ENCODE measurements at regions not wholly inside any gene's neighbourhood (a gene's known extent, or its start where the extent isn't known, plus 50 kb on each side); places are given as distances from the start of the nearest gene placed in this dataset.
"Not testable (repeated sequence)": the region's sequence is repeated elsewhere in the genome, so short reads cannot be mapped to it uniquely, and the experiment has no call there.

- not testable (repeated sequence) for DNase-seq
Measured at GRCh38 chr16:29297144-29297808, 109.2 kb downstream of the NPIPB11 start.

- not testable (repeated sequence) for DNase-seq
Measured at GRCh38 chr16:29296176-29296575, 110.3 kb downstream of the NPIPB11 start.

GRCh38 chr16:29294951-29295795 lies 111.3 kb downstream of the NPIPB11 start:
- not testable (repeated sequence) for DNase-seq

- not testable (repeated sequence) for DNase-seq
Measured at GRCh38 chr16:29294400-29294933, 112.0 kb downstream of the NPIPB11 start.

GRCh38 chr16:29293545-29293944 lies 113.0 kb downstream of the NPIPB11 start:
- DNase-seq: not testable (repeated sequence)

GRCh38 chr16:29292952-29293471 lies 113.5 kb downstream of the NPIPB11 start:
- DNase-seq: not testable (repeated sequence)

- DNase-seq: not testable (repeated sequence)
Measured at GRCh38 chr16:29291329-29292271, 114.9 kb downstream of the NPIPB11 start.

GRCh38 chr16:29290631-29291247 lies 115.8 kb downstream of the NPIPB11 start:
- peak in 12 of 56 donors; percentile 4 to 75 (median 32) for DNase-seq

GRCh38 chr16:29289516-29290239 lies 116.8 kb downstream of the NPIPB11 start:
- DNase-seq: not testable (repeated sequence)

GRCh38 chr16:29288711-29289474 lies 117.6 kb downstream of the NPIPB11 start:
- not testable (repeated sequence) for DNase-seq

GRCh38 chr16:29287871-29288535 lies 118.5 kb downstream of the NPIPB11 start:
- not testable (repeated sequence) for DNase-seq

GRCh38 chr16:29287246-29287645 lies 119.3 kb downstream of the NPIPB11 start:
- DNase-seq: not testable (repeated sequence)

- DNase-seq: not testable (repeated sequence)
Measured at GRCh38 chr16:29286796-29287195, 119.7 kb downstream of the NPIPB11 start.

- DNase-seq: not testable (repeated sequence)
Measured at GRCh38 chr16:29286161-29286560, 120.3 kb downstream of the NPIPB11 start.

GRCh38 chr16:29285151-29285885 lies 121.2 kb downstream of the NPIPB11 start:
- peak in 7 of 56 donors; percentile 2 to 32 (median 9) for DNase-seq

- DNase-seq: not testable (repeated sequence)
Measured at GRCh38 chr16:29284723-29285122, 121.8 kb downstream of the NPIPB11 start.

- DNase-seq: not testable (repeated sequence)
Measured at GRCh38 chr16:29284159-29284558, 122.4 kb downstream of the NPIPB11 start.
